Umbilical cord (tissue), 1 donor: ENCODE measurements at regions not wholly inside any gene's neighbourhood (a gene's known extent, or its start where the extent isn't known, plus 50 kb on each side); places are given as distances from the start of the nearest gene placed in this dataset.

Source experiments
- DNase-seq: peaks from one replicate; pipeline ENCODE4 v3.0.0-alpha.2; 2015; ENCODE audit warnings: low spot score

DNA sequence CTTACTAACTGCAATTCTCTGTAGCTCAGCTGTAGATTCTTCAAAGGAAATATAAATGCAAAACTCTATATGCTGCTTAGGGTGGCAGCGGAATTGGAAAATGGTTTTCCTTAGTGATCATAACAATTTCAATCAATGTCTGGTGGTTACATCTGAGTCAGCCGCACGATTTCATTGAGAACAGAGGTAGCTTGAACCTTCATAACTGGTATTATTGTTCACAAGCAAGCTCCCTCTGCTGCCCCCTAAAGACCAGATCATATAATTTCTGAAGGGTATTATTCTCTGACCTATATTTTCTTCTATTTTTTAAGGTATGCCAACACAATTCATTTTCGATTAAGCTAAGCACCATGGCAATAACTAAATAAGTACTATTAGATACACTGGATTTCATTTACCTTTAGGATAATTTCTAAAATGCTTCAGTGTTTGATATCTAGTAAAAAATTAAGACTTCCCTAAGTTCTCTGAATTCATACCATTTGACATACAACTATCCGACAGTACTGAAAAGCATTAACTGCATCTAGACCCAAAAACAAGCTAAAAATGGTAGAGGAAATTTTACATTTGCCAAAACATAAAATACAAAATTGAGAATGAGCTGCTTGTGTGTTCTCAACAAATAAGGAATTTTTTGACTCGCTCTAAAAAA, 181.1 kb upstream of the SPEF2 start:
- no peak for DNase-seq

DNA sequence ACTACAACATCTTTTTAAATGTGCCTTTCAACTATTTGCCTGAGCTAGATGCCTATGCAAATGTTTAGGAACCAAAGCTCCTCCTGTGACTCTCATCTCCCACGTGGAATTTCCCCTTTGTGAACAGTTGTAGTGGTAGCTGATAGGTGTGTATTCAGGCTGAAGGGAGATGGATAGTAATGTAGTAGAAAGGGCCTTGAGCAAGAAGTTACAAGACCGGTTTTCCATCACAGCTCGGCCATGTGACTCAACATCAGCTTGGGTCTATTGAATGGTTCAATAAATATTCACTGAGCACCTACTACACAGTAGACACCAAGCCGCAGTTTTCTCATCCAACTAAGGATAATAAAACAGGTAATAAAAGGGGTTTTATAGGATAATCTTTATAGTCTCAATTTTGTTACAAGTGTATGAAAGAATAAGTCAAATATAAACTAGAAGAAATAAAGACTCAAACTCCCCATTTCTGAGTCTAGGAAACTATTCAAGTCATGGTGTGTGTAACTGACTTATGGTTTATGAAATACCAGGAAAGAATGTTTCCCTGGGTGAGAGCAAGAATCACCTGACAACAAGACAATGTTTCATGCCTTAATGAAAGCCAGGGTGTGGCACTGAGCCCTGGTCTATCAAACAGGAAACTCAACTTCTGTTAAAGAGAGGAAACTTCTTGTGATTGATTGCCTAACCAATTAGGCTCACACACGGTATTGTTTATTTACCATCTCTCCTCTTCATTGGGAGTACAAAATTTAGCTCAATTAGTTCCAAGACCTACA, 187.1 kb upstream of the SPEF2 start:
- peak; percentile 41 for DNase-seq

DNA sequence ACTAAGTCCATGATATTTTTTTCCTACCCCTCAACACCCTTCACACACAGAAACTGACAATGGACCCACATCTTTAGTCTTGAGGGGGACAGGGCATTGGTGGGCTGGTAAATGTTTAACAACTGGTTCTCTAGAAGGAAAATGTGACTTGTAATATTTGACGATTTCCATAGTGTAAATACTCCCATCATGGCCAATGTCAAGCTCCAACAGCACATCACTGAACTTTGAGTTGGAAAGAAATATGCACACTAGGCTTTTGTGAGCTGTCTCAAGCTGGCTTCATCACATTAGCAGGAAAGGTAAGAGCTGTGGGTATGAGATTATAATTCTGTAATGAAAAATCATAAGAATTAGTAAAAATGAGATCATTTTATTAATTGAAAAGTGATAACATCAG, 189.9 kb upstream of the PRLR start:
- DNase-seq: no peak

DNA sequence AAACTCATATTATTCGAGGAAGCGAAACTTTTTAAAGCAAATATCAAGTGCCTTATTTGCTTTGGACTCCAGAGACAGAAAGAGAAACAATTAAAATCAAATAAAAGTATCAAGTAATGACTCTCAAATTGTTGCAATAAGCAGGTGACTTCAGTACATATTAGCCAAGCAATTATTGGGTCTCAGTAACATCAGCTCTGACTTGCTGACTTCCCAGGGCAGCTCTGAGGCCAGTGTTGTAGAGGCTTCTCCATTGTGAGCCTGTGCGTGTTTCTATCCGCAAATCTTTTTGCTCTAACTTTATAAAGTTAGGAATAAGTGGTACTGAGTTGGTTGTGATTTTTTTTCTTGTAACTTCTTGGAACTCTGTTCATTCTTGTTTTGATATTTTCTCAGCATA, 186.8 kb upstream of the PRLR start:
- no peak for DNase-seq

- DNase-seq: peak; percentile 36
Observed at GRCh38 chr5:35416217-35416988, 186.1 kb upstream of the PRLR start.

GRCh38 chr5:35415309-35415708, 185.0 kb upstream of the PRLR start:
- DNase-seq: peak; percentile 9

DNA sequence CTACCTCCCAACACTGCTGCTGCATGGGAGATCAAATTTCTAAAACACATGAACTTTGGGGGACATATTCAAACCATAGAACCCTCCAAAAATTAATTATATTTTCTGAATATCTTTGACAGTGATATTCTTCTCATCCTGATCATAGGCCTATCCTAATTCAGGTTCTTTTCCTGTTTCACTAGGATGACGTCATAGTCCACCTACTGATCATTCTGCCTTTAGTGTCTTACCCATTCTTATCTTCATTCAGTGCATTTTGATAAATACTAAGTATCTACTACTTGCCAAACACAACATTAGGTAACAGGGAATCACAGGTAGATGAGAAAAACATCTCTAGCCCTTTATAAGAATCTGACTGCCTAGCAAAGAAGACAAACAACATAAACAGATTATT, 179.1 kb upstream of the PRLR start:
- no peak for DNase-seq

- DNase-seq: no peak
Observed at GRCh38 chr5:35408146-35408545, 177.9 kb upstream of the PRLR start.

DNA sequence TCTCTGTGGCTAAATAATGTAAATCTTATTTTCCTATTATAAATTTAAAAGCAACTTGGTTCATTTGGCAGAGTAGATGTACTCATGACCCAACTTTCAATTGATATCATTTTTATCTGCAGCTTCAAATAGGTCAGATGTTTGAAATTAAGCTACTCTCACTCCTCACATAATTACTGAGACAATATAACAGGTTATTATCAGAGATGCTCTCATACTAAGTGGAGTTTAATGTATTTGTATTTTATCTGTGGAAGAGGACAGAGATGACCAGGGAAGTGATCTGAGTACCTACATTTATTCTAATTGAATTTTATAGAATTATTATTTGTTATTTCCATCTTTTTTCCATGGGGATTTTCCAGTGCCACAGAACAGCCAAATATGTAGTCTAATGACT, 177.4 kb upstream of the PRLR start:
- DNase-seq: no peak

GRCh38 chr5:35405938-35406337, 175.7 kb upstream of the PRLR start:
- no peak for DNase-seq

DNA sequence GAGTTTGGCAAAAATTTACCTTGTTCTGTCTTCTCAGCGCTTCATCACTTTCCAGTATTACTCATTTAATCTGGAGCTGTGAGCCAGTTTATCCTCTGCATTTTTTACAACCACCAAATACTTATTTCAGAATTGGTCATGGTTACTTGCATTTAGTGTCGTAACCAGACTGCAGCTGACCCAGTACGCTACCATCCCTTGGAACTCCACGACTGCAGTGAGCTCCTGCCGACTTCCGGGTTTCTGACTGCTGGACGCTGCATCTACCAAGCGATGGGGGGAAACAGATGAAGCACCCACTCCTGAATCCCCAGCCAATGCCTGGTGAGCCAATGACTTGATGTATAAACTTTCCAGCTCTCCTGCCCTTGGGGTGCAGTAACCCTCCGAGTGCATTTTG, 174.4 kb upstream of the PRLR start:
- DNase-seq: no peak

DNA sequence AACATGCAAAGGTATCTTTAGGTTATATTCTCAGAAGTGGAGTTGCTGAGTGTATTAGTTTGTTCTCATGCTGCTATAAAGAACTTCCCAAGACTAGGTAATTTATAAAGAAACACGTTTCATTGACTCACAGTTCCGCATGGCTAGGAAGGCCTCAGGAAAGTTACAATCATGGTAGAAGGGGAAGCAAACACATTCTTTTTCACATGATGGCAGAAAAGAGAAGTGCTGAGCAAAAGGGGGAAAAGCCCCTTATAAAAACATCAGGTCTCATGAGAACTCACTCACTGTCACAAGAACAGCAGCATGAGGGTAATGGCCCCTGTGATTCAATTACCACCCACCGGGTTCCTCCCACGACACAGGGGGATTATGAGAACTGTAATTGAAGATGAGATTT, 163.6 kb upstream of the PRLR start:
- DNase-seq: no peak

DNA sequence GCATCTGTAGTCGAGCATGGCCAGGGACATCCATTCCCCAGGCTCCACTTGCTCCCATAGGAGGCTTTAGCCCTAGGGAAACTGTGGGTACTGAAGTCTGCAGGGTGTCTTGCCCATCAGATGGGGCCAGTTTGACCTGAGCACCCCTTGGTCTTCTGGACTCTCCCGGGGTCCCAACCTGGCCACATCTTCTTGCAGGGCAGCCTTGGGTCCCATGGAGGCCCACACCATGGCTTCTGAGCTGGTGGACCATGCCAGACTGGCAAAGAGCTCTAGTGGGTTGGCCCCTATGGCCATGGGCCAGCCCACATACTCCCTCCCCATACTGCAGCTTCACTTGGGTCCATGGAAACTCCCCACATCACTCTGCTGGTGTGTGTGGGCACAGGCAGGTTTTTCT, 154.4 kb upstream of the PRLR start:
- no peak for DNase-seq

DNA sequence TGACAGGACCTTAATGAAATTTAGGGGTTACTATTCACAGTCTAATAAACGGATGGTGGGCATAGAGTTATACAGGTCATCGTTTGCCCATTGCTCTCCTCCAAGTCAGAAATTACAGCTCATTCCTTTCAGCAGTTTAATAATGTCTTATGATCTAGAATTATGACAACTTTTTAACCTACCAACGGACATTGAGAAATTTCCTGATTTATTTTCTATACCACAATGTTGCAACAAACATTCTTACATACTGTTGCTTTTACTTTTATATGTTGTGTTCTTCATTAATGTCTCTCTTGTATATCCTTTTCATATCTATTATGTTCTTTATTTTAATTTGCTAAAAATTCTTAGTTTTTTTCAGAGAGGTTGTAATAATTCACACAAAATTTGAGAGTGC, 152.8 kb upstream of the PRLR start:
- no peak for DNase-seq

DNA sequence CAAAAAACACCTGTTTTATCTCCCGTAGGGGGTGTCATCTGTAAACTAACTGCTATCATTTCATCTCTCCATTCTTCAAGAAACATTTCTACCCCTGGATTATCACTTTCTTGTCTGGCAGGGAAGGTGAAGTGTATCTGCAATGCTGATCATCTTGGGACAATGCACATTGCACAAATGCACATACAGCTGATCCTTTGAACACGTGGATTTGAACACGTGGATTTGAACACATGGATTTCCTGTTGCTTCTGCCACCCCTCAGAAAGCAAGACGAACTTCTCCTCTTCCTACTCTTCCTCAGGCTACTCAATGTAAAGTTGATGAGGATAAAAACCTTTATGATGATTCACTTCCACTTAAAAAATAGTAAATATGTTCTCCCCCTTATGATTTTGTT, 147.4 kb upstream of the PRLR start:
- no peak for DNase-seq

DNA sequence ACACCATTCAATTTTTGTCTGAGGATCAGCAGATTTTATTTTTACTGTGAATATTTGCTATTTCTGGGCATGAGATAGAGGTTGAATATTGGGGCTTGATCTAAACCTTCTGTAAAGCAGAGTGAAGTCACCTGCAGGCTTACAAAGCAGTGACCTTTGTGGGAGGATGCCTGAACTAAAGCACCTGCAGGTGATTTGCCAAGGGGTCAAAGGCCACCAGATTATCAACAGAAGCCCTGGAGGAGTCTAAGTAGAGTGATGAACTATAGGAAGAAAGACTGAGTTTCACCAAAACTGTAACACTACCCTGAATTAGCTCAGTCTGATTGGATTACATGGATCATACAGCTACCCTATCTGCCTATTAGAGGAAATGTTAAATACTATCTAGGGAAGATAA, 144.3 kb upstream of the PRLR start:
- DNase-seq: no peak

DNA sequence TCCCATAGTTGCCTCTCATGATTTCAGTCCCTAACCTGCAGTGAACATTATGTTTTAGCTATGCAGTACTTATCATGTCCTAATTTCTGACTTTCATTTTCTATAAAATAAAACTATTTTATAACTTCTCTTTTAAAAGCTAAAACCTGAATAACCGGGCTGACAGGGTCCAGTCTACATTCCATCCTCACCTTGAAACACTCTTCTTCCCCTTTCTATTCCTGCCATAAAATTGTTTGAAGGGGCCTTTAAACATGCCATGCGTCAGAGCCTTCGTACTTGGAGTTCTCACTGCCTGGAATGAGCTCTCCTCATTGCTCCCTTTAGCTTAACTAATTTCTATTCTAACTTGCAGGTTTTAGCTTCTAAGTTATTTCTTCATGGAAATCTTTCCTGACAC, 143.0 kb upstream of the PRLR start:
- peak; percentile 50 for DNase-seq

DNA sequence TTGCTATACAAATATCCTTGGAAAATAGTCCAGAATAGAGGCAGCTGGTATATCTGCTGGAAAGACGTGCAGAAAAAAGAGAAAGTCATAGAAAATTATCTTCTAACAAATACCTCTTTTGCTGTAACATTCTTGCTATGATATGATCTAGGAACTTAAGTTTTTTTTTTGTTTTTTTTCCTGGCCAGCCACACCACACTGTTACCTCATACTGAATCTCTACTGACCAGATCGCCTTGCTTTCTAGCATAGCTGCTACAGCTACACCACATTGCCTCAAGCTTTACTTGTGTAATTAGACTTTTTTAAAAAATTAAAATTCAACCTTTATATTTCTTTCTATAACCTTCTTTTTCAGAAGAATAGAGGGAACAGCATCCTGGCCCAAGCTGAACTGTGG, 142.2 kb upstream of the PRLR start:
- peak; percentile 63 for DNase-seq

DNA sequence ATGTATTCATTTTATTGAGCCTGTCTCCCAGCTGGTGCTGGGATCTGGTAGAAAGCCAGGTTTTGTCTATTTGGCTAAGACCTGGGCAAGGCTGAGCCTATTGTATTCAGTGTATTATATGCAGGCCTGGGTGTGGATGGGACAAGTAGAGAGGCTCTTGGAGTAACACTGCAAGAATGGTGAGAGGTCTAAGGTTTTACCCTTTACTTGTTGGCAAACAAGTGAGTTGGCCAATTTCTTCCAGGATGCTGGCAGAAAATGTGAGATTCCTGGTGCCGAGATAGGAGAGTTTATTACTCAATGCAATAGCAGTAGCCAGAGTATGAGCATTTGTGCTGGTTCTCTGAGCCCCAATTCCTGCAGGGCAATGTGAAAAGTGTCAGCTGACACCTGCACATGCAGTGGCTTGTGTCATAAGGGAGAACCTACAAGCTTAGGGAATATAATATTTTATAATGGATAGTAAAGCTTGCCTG, 141.7 kb upstream of the PRLR start:
- peak; percentile 23 for DNase-seq

GRCh38 chr5:35370871-35371270, 140.6 kb upstream of the PRLR start:
- DNase-seq: no peak

DNA sequence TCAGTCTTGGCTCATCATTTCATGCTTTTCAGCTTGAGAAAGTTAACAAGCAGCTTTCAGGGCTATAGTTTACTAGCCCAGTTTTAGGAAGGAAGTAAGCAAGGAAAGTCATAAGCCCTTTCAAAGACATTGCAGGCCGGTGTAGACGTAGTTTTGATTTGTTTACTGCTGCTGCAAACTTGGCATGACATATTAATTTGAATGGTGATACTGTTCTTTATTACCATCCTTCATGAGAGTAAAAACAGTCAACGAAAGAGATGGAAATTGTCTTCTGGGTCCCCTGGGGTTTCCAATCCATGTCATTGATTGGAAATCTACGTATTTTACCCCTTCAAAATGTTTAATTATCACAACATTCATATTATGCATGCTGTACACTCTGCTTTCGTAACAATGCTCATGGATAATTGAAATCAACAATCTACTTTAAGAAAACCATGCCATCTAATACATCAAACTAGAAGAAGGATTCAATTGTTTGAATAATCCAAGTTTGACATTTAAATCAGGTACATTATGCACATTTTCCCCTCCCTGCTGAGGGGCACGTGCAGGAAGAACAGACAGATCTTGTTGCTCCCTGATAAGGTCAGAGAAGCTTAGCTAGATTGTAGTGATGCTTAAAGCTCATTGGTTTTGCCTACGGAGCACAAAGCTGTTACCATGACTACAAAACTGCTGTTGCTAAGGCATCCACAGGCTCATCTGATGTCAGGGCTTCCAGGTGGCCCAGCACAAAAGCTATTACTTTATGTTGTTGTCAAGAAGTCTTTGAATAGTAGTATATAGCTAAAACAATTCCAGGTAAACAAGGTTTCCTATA, 139.9 kb upstream of the PRLR start:
- DNase-seq: peak; percentile 72

DNA sequence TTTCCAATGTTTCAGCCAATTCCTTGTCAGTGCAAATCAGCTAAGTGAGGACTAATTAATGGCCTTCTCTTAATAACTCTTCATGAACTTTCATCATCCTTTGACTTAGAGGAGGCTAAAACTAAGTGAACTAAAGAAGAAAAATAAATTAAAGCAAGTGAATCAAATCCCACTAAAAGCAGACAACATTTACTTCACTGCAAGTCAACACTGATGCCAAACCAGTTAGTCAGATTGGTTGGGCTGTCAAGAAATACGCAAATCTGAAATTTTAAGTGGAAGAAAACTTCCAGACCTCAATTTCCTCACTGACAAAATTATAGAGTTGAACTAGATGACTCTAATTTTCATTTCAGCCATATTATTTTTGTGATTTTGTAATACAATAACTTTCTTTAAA, 137.2 kb upstream of the PRLR start:
- DNase-seq: peak; percentile 69
